D721Med (cell line): ENCODE measurements at regions not wholly inside any gene's neighbourhood (a gene's known extent, or its start where the extent isn't known, plus 50 kb on each side); places are given as distances from the start of the nearest gene placed in this dataset.

ENCODE experiments used
- DNase-seq: peaks from one replicate; pipeline ENCODE4 v3.0.0; 2011; ENCODE audit warnings: low spot score; ENCODE audit not compliant: insufficient read length
- FAIRE-seq: peaks from 2 replicates; lab custom pipeline; 2011; peaks lifted over from hg19 to GRCh38; lab: Jason Lieb, UNC
- TF ChIP-seq, protein P1 (sequence below): IDR thresholded peaks from 2 replicates; pipeline ENCODE4 v1.5.1; 2012; ENCODE audit warnings: mild to moderate bottlenecking, control low read depth; ENCODE audit not compliant: insufficient read depth; ENCODE audit errors: missing control alignments

- DNase-seq (no peak), FAIRE-seq (no peak)
- TF ChIP-seq, protein P1, sequence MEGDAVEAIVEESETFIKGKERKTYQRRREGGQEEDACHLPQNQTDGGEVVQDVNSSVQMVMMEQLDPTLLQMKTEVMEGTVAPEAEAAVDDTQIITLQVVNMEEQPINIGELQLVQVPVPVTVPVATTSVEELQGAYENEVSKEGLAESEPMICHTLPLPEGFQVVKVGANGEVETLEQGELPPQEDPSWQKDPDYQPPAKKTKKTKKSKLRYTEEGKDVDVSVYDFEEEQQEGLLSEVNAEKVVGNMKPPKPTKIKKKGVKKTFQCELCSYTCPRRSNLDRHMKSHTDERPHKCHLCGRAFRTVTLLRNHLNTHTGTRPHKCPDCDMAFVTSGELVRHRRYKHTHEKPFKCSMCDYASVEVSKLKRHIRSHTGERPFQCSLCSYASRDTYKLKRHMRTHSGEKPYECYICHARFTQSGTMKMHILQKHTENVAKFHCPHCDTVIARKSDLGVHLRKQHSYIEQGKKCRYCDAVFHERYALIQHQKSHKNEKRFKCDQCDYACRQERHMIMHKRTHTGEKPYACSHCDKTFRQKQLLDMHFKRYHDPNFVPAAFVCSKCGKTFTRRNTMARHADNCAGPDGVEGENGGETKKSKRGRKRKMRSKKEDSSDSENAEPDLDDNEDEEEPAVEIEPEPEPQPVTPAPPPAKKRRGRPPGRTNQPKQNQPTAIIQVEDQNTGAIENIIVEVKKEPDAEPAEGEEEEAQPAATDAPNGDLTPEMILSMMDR: no peak
Measured at GRCh38 chr2:133726973-133727372, 158.7 kb upstream of the NCKAP5 start.

DNA sequence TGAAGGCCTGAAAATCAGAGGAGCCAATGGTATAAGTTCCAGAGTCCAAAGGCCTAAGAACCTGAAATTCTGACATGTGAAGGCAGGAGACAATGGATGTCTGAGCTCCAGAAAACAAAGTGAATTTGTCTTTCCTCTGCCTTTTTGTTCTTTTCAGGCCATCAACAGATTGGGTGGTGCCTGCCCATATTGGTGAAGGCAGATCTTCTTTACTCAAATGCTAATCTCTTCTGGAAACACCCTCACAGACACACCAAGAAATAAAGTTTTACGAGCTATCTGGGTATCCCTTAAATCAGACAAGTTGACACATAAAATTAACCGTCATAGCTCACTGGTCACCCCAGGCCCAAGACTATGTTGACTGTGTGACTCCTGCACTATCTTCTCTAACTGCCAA is 163.8 kb upstream of the NCKAP5 start:
- FAIRE-seq (no peak), DNase-seq (no peak)
- TF ChIP-seq, protein P1: no peak

DNA sequence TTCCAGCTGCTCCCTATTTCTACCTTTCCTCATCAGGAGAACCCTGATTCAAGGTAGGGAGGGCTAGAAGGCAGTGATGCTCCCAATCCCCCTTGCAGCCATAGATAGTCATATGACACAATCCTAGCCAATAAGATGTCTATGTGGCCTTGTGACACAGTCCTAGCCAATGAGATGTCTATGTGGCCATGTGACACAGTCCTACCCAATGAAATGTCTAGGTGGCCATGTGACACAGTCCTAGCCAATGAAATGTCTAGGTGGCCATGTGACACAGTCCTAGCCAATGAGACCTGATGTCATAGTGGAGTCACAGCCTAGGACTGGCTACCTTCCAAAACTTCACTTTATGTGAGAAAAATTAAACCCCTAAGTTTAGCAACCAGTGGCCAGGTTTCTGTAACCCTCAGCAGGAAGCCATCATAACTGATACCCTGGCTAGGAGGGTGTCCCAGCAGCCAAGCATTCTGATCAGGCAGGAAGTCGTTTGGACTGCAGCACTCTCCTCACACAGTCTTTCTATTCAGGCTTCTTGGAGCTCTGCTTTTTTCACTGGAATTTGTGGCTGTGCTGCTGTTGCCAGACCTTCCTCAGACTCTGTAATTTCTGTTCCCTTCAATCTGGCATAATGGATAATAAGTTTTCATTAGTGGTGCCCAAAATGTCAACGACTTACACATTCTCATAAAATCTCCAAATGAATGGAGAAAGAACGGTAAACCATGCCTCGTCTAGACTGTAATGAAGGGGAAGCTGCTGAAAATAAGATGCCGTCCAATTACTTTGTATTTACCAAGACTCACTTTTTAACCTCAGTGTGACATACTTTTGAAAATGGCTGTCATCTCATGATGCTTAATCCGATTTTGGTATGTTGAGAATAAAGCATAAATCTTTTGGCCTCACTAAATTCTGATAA is 165.0 kb upstream of the NCKAP5 start:
- DNase-seq: no peak
- FAIRE-seq: no peak
- TF ChIP-seq, protein P1: no peak

DNA sequence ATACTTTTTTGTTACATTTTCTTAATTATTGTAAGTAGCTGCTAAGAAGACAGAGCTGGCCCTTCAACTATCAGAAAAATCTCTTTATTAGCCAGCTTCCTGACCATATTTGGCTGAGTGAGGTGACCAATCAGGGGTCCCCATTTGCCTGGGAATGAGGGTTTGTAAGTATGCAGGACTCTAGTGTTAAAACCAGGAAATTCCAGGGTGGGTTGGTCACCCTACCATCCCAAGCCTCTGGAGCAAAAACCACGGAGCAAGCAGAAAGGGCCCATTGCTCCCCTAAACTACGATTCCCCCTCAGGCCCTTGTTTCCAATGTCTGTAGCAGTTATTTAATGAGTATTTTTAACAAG is 165.6 kb upstream of the NCKAP5 start:
- no peak for FAIRE-seq
- TF ChIP-seq, protein P1: no peak

GRCh38 chr2:133734716-133735495 is 166.6 kb upstream of the NCKAP5 start:
- DNase-seq (no peak), FAIRE-seq (no peak)
- TF ChIP-seq, protein P1: no peak

More for the DNA sequence above, 165.6 kb upstream of the NCKAP5 start:
- no peak for DNase-seq

GRCh38 chr2:133736674-133737073 is 168.4 kb upstream of the NCKAP5 start:
- FAIRE-seq (no peak), DNase-seq (no peak)
- TF ChIP-seq, protein P1: no peak
